ENCODE measurements at regions not wholly inside any gene's neighbourhood (a gene's known extent, or its start where the extent isn't known, plus 50 kb on each side); places are given as distances from the start of the nearest gene placed in this dataset.

- no peaks in the 10 kb centered on the region for H3K4me1 ChIP-seq (replicated peaks in 1 of 2)
- DNase-seq, result no peak
Measured at GRCh38 chr11:23688835-23689234, 808.0 kb upstream of the LUZP2 start.

DNA sequence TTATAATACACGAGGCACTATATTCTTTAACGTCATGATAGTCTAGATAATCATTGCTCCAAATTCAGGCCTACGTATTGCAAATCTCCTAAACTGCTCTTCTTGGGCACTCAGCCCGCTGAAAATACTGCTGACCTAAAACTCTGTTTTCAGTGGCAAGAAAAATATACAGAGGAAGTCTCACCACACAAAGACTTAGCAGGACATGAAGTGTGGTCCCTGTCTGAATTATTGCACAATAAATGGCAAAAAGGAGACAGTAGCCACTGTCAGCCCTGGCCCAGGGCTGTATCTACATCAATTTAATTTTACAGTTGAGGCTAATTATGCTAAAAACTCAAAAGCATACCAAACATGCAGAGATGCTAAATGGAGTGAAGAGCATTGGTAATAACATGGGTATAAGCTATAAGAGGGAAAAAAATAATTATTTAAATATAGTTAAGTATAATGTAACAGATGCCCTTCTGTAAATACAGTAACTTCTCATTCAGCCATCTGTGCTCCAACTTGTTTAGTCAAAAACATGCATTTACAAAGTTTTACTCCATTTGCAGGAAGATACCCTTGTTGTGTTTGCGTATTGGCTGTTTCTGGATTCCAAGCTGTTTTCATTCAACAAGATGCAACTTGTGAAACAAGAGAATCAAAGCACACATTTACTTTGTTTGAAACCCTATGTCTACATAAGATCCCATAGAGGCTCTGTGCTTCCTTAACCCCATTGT is 800.0 kb upstream of the LUZP2 start:
- 74 to 85% (median 80%) methylated on average over 5 of the region's 5 CpGs for WGBS, 4 donors
- Histone ChIP-seq H3K4me3 (no peak overlapping the region), H3K9me3 (replicated peaks in 1 of 3) (no peaks in the 10 kb centered on the region), H3K27me3 (no peaks in the 10 kb centered on the region), H3K4me1 (replicated peaks in 1 of 2) (no peaks in the 10 kb centered on the region), H3K36me3 (replicated peaks in 1 of 2) (no peaks in the 10 kb centered on the region), H3K27ac (no peak overlapping the region)
- intact Hi-C loops (cut with DNase I), result no loop called here
- no peak for DNase-seq
- TF ChIP-seq CTCF (IDR thresholded peaks at IDR 0.05), result no peak
- no peak for TF ChIP-seq POLR2A (IDR thresholded peaks at IDR 0.05)

More at GRCh38 chr11:23688835-23689234, 808.0 kb upstream of the LUZP2 start:
- H3K27me3 ChIP-seq, result no peaks in the 10 kb centered on the region
- WGBS, 4 donors, result 58 to 72% (median 63%) methylated on average over 4 of the region's 4 CpGs
- H3K27ac ChIP-seq, result no peak overlapping the region
- no peaks in the 10 kb centered on the region for H3K36me3 ChIP-seq (replicated peaks in 1 of 2)
- H3K4me3 ChIP-seq, result no peak overlapping the region
- intact Hi-C loops (cut with DNase I), result no loop called here
- no peaks in the 10 kb centered on the region for H3K9me3 ChIP-seq (replicated peaks in 1 of 3)
- no peak for TF ChIP-seq POLR2A (IDR thresholded peaks at IDR 0.05)
- no peak for TF ChIP-seq CTCF (IDR thresholded peaks at IDR 0.05)

DNA sequence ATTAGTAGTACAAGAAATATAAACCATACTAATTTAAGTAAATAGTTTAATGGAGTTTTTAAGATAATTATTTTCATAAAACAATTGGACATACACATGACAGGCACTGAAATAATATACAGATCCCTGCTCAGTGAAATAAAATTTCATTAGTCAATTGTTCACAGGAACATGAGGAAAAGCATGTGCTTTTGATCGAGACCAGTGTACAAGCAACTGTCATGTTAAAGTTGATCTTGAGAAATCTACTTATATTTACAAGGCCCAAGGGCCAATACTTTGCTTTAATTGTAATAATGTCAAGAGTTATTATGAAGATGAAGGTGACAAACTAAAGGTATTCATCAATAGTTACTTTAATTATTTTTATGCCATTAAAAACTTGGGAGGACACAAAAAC is 792.7 kb upstream of the LUZP2 start:
- H3K27me3 ChIP-seq, result no peaks in the 10 kb centered on the region
- H3K27ac ChIP-seq, result no peak overlapping the region
- no peaks in the 10 kb centered on the region for H3K9me3 ChIP-seq (replicated peaks in 1 of 3)
- 83 to 91% (median 85%) methylated on average over 1 of the region's 1 CpG for WGBS, 4 donors
- H3K4me1 ChIP-seq (replicated peaks in 1 of 2), result no peaks in the 10 kb centered on the region
- TF ChIP-seq POLR2A (IDR thresholded peaks at IDR 0.05), result no peak
- TF ChIP-seq CTCF (IDR thresholded peaks at IDR 0.05), result no peak
- intact Hi-C loops (cut with DNase I), result no loop called here
- no peak for DNase-seq
- no peak overlapping the region for H3K4me3 ChIP-seq
- no peaks in the 10 kb centered on the region for H3K36me3 ChIP-seq (replicated peaks in 1 of 2)

- Histone ChIP-seq H3K27ac (no peak overlapping the region), H3K4me1 (replicated peaks in 1 of 2) (no peaks in the 10 kb centered on the region), H3K27me3 (no peaks in the 10 kb centered on the region), H3K9me3 (replicated peaks in 1 of 3) (no peaks in the 10 kb centered on the region), H3K4me3 (no peak overlapping the region), H3K36me3 (replicated peaks in 1 of 2) (no peaks in the 10 kb centered on the region)
- TF ChIP-seq POLR2A (IDR thresholded peaks at IDR 0.05) (no peak), CTCF (IDR thresholded peaks at IDR 0.05) (no peak)
- DNase-seq, result no peak
- intact Hi-C loops (cut with DNase I), result no loop called here
- WGBS, 4 donors, result 87 to 92% (median 87%) methylated on average over 1 of the region's 1 CpG
Measured at GRCh38 chr11:23711981-23712380, 784.9 kb upstream of the LUZP2 start.
